ENCODE measurements at regions not wholly inside any gene's neighbourhood (a gene's known extent, or its start where the extent isn't known, plus 50 kb on each side); places are given as distances from the start of the nearest gene placed in this dataset.

GRCh38 chr11:81377418-81377817, 1356.2 kb downstream of the FAM181B start:
- Mint-ChIP-seq H3K27me3 (ENCODE audit: low read depth, poor library complexity) (peaks cover 3% of the 10 kb centered on the region), H3K9me3 (peaks cover 4% of the 10 kb centered on the region), H3K36me3 (ENCODE audit: low read depth) (no peaks in the 10 kb centered on the region), H3K27ac (no peak overlapping the region), H3K4me3 (no peak overlapping the region), H3K4me1 (no peaks in the 10 kb centered on the region)
- TF ChIP-seq CTCF (IDR thresholded peaks at IDR 0.05): no peak
- no peak for DNase-seq

- no peaks in the 10 kb centered on the region for H3K4me1 Mint-ChIP-seq
- no peak for DNase-seq
- H3K4me3 Mint-ChIP-seq: no peak overlapping the region
- H3K36me3 Mint-ChIP-seq (ENCODE audit: low read depth): no peaks in the 10 kb centered on the region
- no peak overlapping the region for H3K27ac Mint-ChIP-seq
- peaks cover 3% of the 10 kb centered on the region for H3K27me3 Mint-ChIP-seq (ENCODE audit: low read depth, poor library complexity)
- no peak for TF ChIP-seq CTCF (IDR thresholded peaks at IDR 0.05)
- peaks cover 4% of the 10 kb centered on the region for H3K9me3 Mint-ChIP-seq
Measured at GRCh38 chr11:81373986-81374385, 1359.7 kb downstream of the FAM181B start.

- H3K36me3 Mint-ChIP-seq (ENCODE audit: low read depth): no peaks in the 10 kb centered on the region
- H3K27ac Mint-ChIP-seq: no peak overlapping the region
- H3K9me3 Mint-ChIP-seq: no peaks in the 10 kb centered on the region
- no peak for DNase-seq
- H3K27me3 Mint-ChIP-seq (ENCODE audit: low read depth, poor library complexity): peaks cover 4% of the 10 kb centered on the region
- TF ChIP-seq CTCF (IDR thresholded peaks at IDR 0.05): no peak
- H3K4me3 Mint-ChIP-seq: no peak overlapping the region
- H3K4me1 Mint-ChIP-seq: no peaks in the 10 kb centered on the region
Measured at GRCh38 chr11:81368192-81368591, 1365.5 kb downstream of the FAM181B start.

- no peaks in the 10 kb centered on the region for H3K4me1 Mint-ChIP-seq
- no peak for DNase-seq
- no peak overlapping the region for H3K4me3 Mint-ChIP-seq
- no peaks in the 10 kb centered on the region for H3K9me3 Mint-ChIP-seq
- H3K36me3 Mint-ChIP-seq (ENCODE audit: low read depth): no peaks in the 10 kb centered on the region
- H3K27me3 Mint-ChIP-seq (ENCODE audit: low read depth, poor library complexity): peaks cover 4% of the 10 kb centered on the region
- TF ChIP-seq CTCF (IDR thresholded peaks at IDR 0.05): no peak
- no peak overlapping the region for H3K27ac Mint-ChIP-seq
Measured at GRCh38 chr11:81365496-81365895, 1368.2 kb downstream of the FAM181B start.

- H3K9me3 Mint-ChIP-seq: no peaks in the 10 kb centered on the region
- no peaks in the 10 kb centered on the region for H3K36me3 Mint-ChIP-seq (ENCODE audit: low read depth)
- no peaks in the 10 kb centered on the region for H3K4me1 Mint-ChIP-seq
- DNase-seq: no peak
- peaks cover 4% of the 10 kb centered on the region for H3K27me3 Mint-ChIP-seq (ENCODE audit: low read depth, poor library complexity)
- TF ChIP-seq CTCF (IDR thresholded peaks at IDR 0.05): no peak
- no peak overlapping the region for H3K27ac Mint-ChIP-seq
- H3K4me3 Mint-ChIP-seq: no peak overlapping the region
Measured at GRCh38 chr11:81359476-81359875, 1374.2 kb downstream of the FAM181B start.

GRCh38 chr11:81345609-81346008, 1388.1 kb downstream of the FAM181B start:
- no peak for TF ChIP-seq CTCF (IDR thresholded peaks at IDR 0.05)
- Mint-ChIP-seq H3K27ac (no peak overlapping the region), H3K9me3 (no peaks in the 10 kb centered on the region), H3K4me1 (no peaks in the 10 kb centered on the region), H3K27me3 (ENCODE audit: low read depth, poor library complexity) (peaks cover 9% of the 10 kb centered on the region), H3K4me3 (no peak overlapping the region), H3K36me3 (ENCODE audit: low read depth) (no peaks in the 10 kb centered on the region)
- DNase-seq: no peak

All from nephron progenitor cell (in vitro differentiated cells).